Ishikawa (cell line): ENCODE measurements at regions not wholly inside any gene's neighbourhood (a gene's known extent, or its start where the extent isn't known, plus 50 kb on each side); places are given as distances from the start of the nearest gene placed in this dataset.

Source experiments
- CEBPB ChIP-seq: IDR thresholded peaks from 2 replicates; pipeline ENCODE4 v1.6.1; 2012
- CREB1 ChIP-seq: IDR thresholded peaks from 2 replicates; pipeline ENCODE4 v1.6.1; 2012; ENCODE audit warnings: low read depth
- EGR1 ChIP-seq: IDR thresholded peaks from 2 replicates; pipeline ENCODE4 v1.6.1; 2012
- EP300 ChIP-seq: IDR thresholded peaks from 2 replicates; pipeline ENCODE4 v1.6.1; 2012; ENCODE audit warnings: borderline replicate concordance
- FOXM1 ChIP-seq: IDR thresholded peaks from 2 replicates; pipeline ENCODE4 v1.6.1; 2012; ENCODE audit warnings: low read depth, borderline replicate concordance
- NFIC ChIP-seq: IDR thresholded peaks from 2 replicates; pipeline ENCODE4 v1.6.1; 2012
- RAD21 ChIP-seq: IDR thresholded peaks from 2 replicates; pipeline ENCODE4 v1.6.1; 2012; ENCODE audit warnings: low read depth
- TAF1 ChIP-seq: IDR thresholded peaks from 2 replicates; pipeline ENCODE4 v1.6.1; 2012; ENCODE audit warnings: low read depth, mild to moderate bottlenecking
- TCF12 ChIP-seq: IDR thresholded peaks from 2 replicates; pipeline ENCODE4 v1.6.1; 2012; ENCODE audit warnings: low read depth
- TEAD4 ChIP-seq: IDR thresholded peaks from 2 replicates; pipeline ENCODE4 v1.6.1; 2012
- YY1 ChIP-seq: IDR thresholded peaks from 2 replicates; pipeline ENCODE4 v1.6.1; 2012; ENCODE audit warnings: low read depth
- ZBTB7A ChIP-seq: IDR thresholded peaks from 2 replicates; pipeline ENCODE4 v1.6.1; 2012; ENCODE audit warnings: low read depth
- TF ChIP-seq, protein P1 (sequence below): IDR thresholded peaks from 2 replicates; pipeline ENCODE4 v1.6.1; 2012
- TF ChIP-seq, protein P2 (sequence below): IDR thresholded peaks from 2 replicates; pipeline ENCODE4 v1.6.1; 2012
- TF ChIP-seq, protein P3 (sequence below): IDR thresholded peaks from 2 replicates; pipeline ENCODE4 v1.6.1; 2012; ENCODE audit warnings: low read depth, mild to moderate bottlenecking

DNA sequence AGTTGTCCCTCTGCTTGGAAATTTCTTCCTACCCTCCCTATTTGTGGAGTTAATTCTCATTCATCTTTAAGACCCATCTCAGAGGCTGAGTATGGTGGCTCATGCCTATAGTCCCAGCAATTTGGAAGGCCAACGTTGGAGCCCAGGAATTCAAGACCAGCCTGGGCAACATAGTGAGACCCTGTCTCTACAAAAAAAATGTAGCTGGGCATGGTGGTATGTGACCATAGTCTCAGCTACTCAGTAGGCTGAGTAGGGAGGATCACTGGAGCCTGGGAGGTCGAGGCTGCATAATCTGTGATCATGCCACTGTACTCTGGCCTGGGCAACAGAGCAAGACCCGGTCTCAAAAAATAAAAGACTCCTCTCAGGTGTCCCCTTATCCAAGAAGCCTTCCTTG is 125.1 kb downstream of the SUDS3 start:
- no peak for TF ChIP-seq YY1
- TF ChIP-seq, protein P1, sequence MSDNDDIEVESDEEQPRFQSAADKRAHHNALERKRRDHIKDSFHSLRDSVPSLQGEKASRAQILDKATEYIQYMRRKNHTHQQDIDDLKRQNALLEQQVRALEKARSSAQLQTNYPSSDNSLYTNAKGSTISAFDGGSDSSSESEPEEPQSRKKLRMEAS: no peak
- TF ChIP-seq TCF12: no peak
- no peak for TF ChIP-seq EP300
- TF ChIP-seq RAD21: no peak
- TF ChIP-seq, protein P2, sequence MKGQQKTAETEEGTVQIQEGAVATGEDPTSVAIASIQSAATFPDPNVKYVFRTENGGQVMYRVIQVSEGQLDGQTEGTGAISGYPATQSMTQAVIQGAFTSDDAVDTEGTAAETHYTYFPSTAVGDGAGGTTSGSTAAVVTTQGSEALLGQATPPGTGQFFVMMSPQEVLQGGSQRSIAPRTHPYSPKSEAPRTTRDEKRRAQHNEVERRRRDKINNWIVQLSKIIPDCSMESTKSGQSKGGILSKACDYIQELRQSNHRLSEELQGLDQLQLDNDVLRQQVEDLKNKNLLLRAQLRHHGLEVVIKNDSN: no peak
- TF ChIP-seq FOXM1: no peak
- no peak for TF ChIP-seq TEAD4
- no peak for TF ChIP-seq CEBPB

DNA sequence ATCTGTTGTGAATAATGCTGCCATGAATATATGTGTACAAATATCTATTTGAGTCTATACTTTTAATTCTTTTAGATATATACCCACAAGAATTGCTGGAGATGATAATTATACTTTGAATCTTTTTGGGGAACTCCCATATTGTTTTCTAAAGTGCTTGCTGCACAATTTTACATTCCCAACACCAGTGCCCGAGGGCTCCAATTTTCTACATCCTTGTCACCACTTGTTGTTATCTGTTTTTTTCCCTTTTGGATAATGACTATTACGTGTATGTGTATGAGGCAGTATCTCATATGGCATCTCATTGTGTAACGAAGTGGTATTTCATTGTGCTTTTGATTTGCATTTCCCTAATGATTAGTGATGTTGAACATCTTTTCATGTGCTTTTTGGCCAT is 127.1 kb downstream of the SUDS3 start:
- no peak for TF ChIP-seq EP300
- TF ChIP-seq CEBPB: no peak
- no peak for TF ChIP-seq TAF1
- TF ChIP-seq, protein P3, sequence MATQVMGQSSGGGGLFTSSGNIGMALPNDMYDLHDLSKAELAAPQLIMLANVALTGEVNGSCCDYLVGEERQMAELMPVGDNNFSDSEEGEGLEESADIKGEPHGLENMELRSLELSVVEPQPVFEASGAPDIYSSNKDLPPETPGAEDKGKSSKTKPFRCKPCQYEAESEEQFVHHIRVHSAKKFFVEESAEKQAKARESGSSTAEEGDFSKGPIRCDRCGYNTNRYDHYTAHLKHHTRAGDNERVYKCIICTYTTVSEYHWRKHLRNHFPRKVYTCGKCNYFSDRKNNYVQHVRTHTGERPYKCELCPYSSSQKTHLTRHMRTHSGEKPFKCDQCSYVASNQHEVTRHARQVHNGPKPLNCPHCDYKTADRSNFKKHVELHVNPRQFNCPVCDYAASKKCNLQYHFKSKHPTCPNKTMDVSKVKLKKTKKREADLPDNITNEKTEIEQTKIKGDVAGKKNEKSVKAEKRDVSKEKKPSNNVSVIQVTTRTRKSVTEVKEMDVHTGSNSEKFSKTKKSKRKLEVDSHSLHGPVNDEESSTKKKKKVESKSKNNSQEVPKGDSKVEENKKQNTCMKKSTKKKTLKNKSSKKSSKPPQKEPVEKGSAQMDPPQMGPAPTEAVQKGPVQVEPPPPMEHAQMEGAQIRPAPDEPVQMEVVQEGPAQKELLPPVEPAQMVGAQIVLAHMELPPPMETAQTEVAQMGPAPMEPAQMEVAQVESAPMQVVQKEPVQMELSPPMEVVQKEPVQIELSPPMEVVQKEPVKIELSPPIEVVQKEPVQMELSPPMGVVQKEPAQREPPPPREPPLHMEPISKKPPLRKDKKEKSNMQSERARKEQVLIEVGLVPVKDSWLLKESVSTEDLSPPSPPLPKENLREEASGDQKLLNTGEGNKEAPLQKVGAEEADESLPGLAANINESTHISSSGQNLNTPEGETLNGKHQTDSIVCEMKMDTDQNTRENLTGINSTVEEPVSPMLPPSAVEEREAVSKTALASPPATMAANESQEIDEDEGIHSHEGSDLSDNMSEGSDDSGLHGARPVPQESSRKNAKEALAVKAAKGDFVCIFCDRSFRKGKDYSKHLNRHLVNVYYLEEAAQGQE: no peak
- no peak for TF ChIP-seq NFIC
- TF ChIP-seq, protein P1: no peak
- no peak for TF ChIP-seq YY1
- no peak for TF ChIP-seq EGR1
- no peak for TF ChIP-seq CREB1
- no peak for TF ChIP-seq TEAD4
- no peak for TF ChIP-seq RAD21
- no peak for TF ChIP-seq ZBTB7A
- TF ChIP-seq TCF12: no peak
- TF ChIP-seq, protein P2: no peak
- no peak for TF ChIP-seq FOXM1

DNA sequence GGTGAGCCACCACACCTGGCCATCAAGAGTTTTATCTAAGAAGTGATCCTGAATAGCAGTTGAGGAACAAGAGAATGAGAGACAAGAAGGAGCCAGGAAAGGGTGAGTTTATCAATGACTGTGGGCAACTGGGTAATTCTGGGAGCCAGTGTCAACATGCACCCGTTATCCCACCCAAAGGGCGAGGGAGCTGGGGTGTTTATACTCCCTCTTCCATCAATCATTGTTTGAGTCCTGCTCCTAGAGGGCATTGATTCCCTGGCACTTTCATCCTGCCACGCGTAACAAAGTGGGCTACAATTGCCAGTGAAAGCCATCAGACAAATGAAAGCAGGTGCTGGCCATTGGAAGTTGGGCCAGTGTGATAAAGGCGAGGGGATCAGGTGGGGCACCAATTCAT is 136.3 kb downstream of the SUDS3 start:
- TF ChIP-seq EP300: no peak
- TF ChIP-seq, protein P1: no peak
- TF ChIP-seq NFIC: no peak
- TF ChIP-seq TEAD4: no peak
- no peak for TF ChIP-seq YY1
- TF ChIP-seq CREB1: no peak
- no peak for TF ChIP-seq CEBPB
- TF ChIP-seq, protein P3: no peak
- TF ChIP-seq ZBTB7A: no peak
- no peak for TF ChIP-seq EGR1
- no peak for TF ChIP-seq RAD21
- TF ChIP-seq TAF1: no peak
- no peak for TF ChIP-seq TCF12
- TF ChIP-seq, protein P2: no peak

DNA sequence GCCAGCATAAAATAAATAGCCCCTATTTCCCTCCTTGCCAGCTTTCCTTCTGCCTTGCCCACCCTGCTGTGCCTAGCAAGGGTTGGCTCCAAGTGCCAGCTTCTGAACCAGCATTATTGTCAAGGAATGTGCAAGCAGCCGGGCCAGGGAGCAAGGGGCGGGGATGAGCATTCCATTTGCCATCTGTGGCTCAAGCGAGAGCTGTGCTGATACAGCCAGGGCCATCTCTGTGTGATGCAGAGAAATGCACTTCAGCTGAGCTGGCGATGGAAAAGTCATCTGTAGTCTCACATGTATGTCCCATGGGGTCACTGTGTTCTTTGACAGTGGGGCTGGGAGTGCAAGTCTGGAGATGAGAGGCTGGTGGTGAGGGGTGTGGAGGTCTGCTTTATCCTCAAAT is 137.3 kb downstream of the SUDS3 start:
- TF ChIP-seq FOXM1 (no peak), TCF12 (no peak), CREB1 (no peak), EP300 (no peak), EGR1 (no peak)
- TF ChIP-seq, protein P1: no peak
- TF ChIP-seq, protein P2: no peak

DNA sequence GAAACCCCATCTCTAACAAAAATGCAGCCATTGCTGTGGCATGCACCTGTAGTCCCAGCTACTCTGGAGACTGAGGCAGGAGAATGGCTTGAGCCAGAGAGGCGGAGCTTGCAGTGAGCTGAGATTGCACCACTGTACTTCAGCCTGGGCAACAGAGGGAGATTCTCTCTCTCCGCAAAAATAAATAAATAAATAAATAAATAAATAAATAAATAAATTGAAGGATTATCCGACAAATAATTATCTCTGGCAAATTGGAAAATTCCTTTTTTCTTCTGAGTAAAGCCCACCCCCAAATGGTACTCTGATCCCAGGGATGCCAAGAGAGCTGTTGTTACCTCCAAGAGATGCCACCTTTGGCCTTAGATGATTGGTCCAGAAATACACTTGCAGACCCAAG is 137.9 kb downstream of the SUDS3 start:
- no peak for TF ChIP-seq CEBPB
- TF ChIP-seq, protein P1: no peak
- no peak for TF ChIP-seq TCF12
- TF ChIP-seq YY1: no peak
- TF ChIP-seq TAF1: no peak
- TF ChIP-seq, protein P2: no peak
- TF ChIP-seq EP300: no peak
- no peak for TF ChIP-seq EGR1
- TF ChIP-seq RAD21: no peak
- TF ChIP-seq, protein P3: no peak
- TF ChIP-seq CREB1: no peak
- no peak for TF ChIP-seq TEAD4
- no peak for TF ChIP-seq ZBTB7A
